Stomach (tissue), 4 donors: ENCODE measurements at regions not wholly inside any gene's neighbourhood (a gene's known extent, or its start where the extent isn't known, plus 50 kb on each side); places are given as distances from the start of the nearest gene placed in this dataset.

ENCODE experiments used
- CTCF ChIP-seq, 7 experiments: fragments of 450-650 bp in 4 of 7; fragments of 200-600 bp in 3 of 7; sonication (generic) in 3 of 7; IDR thresholded peaks; one replicate each; pipeline ENCODE4 v1.5.1; 2016 to 2019; ENCODE audit warnings: antibody characterized with exemption in 7 of 7, control low read depth in 2 of 7, mild to moderate bottlenecking in 1 of 7
- EP300 ChIP-seq: sonication (generic); formaldehyde crosslinking; IDR thresholded peaks from one replicate; pipeline ENCODE4 v1.6.1; 2017; ENCODE audit warnings: antibody characterized with exemption
- POLR2A ChIP-seq, 4 donors: fragments of 450-650 bp; IDR thresholded peaks; one replicate each; pipeline ENCODE4 v1.6.1; 2016; ENCODE audit warnings: antibody characterized with exemption in 4 of 4, control low read depth in 2 of 4, mild to moderate bottlenecking in 1 of 4, moderate library complexity in 1 of 4

- TF ChIP-seq POLR2A (IDR thresholded peaks at IDR 0.05) (no peak), CTCF (IDR thresholded peaks at IDR 0.05) (no peak), EP300 (no peak)
Observed at GRCh38 chr21:22885079-22885478, 1886.9 kb downstream of the NCAM2 start.
